Gastrocnemius medialis (tissue), 4 donors: ENCODE measurements at regions not wholly inside any gene's neighbourhood (a gene's known extent, or its start where the extent isn't known, plus 50 kb on each side); places are given as distances from the start of the nearest gene placed in this dataset.

Source experiments
- POLR2A ChIP-seq, 2 donors: fragments of 450-650 bp; IDR thresholded peaks; one replicate each; pipeline ENCODE4 v1.6.1; 2017; ENCODE audit warnings: antibody characterized with exemption in 2 of 2, mild to moderate bottlenecking in 2 of 2, moderate library complexity in 2 of 2
- TF ChIP-seq, protein P1 (sequence below), 5 experiments: fragments of 450-650 bp in 3 of 5; fragments of 200-600 bp in 2 of 5; sonication (generic) in 2 of 5; IDR thresholded peaks in 4 of 5; conservative IDR thresholded peaks in 1 of 5; 1 replicate in 4 of 5; 2 replicates in 1 of 5; pipeline ENCODE4 v1.5.1; 2016 to 2019; ENCODE audit warnings: antibody characterized with exemption in 5 of 5, mild to moderate bottlenecking in 3 of 5, moderate library complexity in 3 of 5

DNA sequence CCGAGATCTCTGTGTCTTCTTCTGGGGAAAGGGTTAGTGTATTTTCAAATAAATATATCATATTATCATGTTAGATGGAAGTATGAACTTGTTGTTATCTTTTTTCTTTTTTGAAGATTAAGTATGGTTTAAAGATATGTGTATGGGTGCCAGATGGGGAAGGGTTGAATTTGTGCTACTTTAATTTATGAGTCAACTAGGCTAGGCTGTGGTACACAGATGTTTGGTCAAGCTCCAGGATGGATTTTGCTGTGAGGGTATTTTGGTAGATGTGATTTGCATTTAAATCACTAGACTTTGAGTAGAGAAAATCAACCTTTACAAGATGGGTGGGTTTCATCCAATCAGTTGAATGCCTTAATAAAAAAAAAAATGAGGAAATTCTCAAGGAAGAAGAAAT, 886.6 kb upstream of the ADGRB3 start:
- TF ChIP-seq, protein P1, sequence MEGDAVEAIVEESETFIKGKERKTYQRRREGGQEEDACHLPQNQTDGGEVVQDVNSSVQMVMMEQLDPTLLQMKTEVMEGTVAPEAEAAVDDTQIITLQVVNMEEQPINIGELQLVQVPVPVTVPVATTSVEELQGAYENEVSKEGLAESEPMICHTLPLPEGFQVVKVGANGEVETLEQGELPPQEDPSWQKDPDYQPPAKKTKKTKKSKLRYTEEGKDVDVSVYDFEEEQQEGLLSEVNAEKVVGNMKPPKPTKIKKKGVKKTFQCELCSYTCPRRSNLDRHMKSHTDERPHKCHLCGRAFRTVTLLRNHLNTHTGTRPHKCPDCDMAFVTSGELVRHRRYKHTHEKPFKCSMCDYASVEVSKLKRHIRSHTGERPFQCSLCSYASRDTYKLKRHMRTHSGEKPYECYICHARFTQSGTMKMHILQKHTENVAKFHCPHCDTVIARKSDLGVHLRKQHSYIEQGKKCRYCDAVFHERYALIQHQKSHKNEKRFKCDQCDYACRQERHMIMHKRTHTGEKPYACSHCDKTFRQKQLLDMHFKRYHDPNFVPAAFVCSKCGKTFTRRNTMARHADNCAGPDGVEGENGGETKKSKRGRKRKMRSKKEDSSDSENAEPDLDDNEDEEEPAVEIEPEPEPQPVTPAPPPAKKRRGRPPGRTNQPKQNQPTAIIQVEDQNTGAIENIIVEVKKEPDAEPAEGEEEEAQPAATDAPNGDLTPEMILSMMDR (IDR thresholded peaks at IDR 0.05 in 4 of 5, conservative IDR thresholded peaks at IDR 0.05 in 1 of 5) = no peak
- TF ChIP-seq POLR2A (IDR thresholded peaks at IDR 0.05) = no peak
